CD4-positive, CD25-positive, alpha-beta regulatory T cell (primary cell): ENCODE measurements at regions not wholly inside any gene's neighbourhood (a gene's known extent, or its start where the extent isn't known, plus 50 kb on each side); places are given as distances from the start of the nearest gene placed in this dataset.
"Not testable (repeated sequence)": the region's sequence is repeated elsewhere in the genome, so short reads cannot be mapped to it uniquely, and the experiment has no call there.

ENCODE experiments used
- ATAC-seq, 2 donors: fragments of 150-1000 bp; cut with Tn5 transposase; one replicate each; pipeline ENCODE4 v1.10.0; 2021; ENCODE audit warnings: low read depth in 2 of 2, moderate number of reproducible peaks in 2 of 2, moderate library complexity in 1 of 2
- DNase-seq, 3 donors: peaks; one replicate each; pipeline versions ENCODE4 v3.0.0 to v3.0.0-alpha.2; 2012 to 2022; ENCODE audit warnings: mixed read lengths in 1 of 3
- H3K27ac ChIP-seq: one replicate; pipeline ENCODE4 v1.7.0; 2013; ENCODE audit warnings: mild to moderate bottlenecking, low read length; ENCODE audit not compliant: insufficient read depth, poor library complexity, severe bottlenecking
- H3K27me3 ChIP-seq: one replicate; pipeline ENCODE4 v1.7.0; 2013; ENCODE audit warnings: low read length; ENCODE audit not compliant: control insufficient read depth, insufficient read depth
- H3K36me3 ChIP-seq: one replicate; pipeline ENCODE4 v1.7.0; 2013; ENCODE audit warnings: mild to moderate bottlenecking, low read length, moderate library complexity; ENCODE audit not compliant: control insufficient read depth, insufficient read depth
- H3K4me1 ChIP-seq: 2 replicates; pipeline ENCODE4 v1.7.0; 2013; ENCODE audit warnings: mild to moderate bottlenecking, low read length; ENCODE audit not compliant: insufficient read depth, control insufficient read depth, poor library complexity, severe bottlenecking
- H3K4me3 ChIP-seq: one replicate; pipeline ENCODE4 v1.7.0; 2013; ENCODE audit warnings: low read depth, mild to moderate bottlenecking, low read length, moderate library complexity
- H3K9me3 ChIP-seq, 2 experiments: 1 replicate in 1 of 2; 2 replicates in 1 of 2; pipeline ENCODE4 v1.7.0; 2013; ENCODE audit warnings: low read length in 2 of 2, mild to moderate bottlenecking in 1 of 2, moderate library complexity in 1 of 2; ENCODE audit not compliant: control insufficient read depth in 2 of 2
- H3K27ac Mint-ChIP-seq, 3 donors: one replicate each; pipeline ENCODE4 v1.8.0; 2020 to 2022; ENCODE audit warnings: mild to moderate bottlenecking in 3 of 3, mixed read lengths in 3 of 3, moderate library complexity in 2 of 3
- H3K27me3 Mint-ChIP-seq: one replicate; pipeline ENCODE4 v1.8.0; 2022; ENCODE audit warnings: mild to moderate bottlenecking, mixed read lengths
- H3K36me3 Mint-ChIP-seq: one replicate; pipeline ENCODE4 v1.8.0; 2020; ENCODE audit warnings: mixed read lengths
- H3K4me1 Mint-ChIP-seq, 4 donors: one replicate each; pipeline ENCODE4 v1.8.0; 2020 to 2022; ENCODE audit warnings: mixed read lengths in 4 of 4, mild to moderate bottlenecking in 1 of 4
- H3K4me3 Mint-ChIP-seq, 4 donors: one replicate each; pipeline ENCODE4 v1.8.0; 2020 to 2022; ENCODE audit warnings: mild to moderate bottlenecking in 4 of 4, mixed read lengths in 4 of 4, moderate library complexity in 3 of 4
- H3K9me3 Mint-ChIP-seq, 7 donors: one replicate each; pipeline ENCODE4 v1.8.0; 2020 to 2022; ENCODE audit warnings: mixed read lengths in 7 of 7, mild to moderate bottlenecking in 3 of 7, moderate library complexity in 2 of 7

GRCh38 chr11:49562262-49562661 is 353.9 kb upstream of the FOLH1 start:
- H3K36me3 ChIP-seq, DNase-seq, H3K36me3 Mint-ChIP-seq, H3K4me1 Mint-ChIP-seq, H3K27ac ChIP-seq, H3K27ac Mint-ChIP-seq, H3K4me3 ChIP-seq, ATAC-seq, H3K4me3 Mint-ChIP-seq, H3K9me3 Mint-ChIP-seq, H3K27me3 ChIP-seq, H3K27me3 Mint-ChIP-seq, H3K4me1 ChIP-seq, H3K9me3 ChIP-seq: not testable (repeated sequence)

GRCh38 chr11:49579492-49579891 is 371.1 kb upstream of the FOLH1 start:
- not testable (repeated sequence) for H3K27ac Mint-ChIP-seq, H3K4me3 Mint-ChIP-seq, H3K9me3 Mint-ChIP-seq, H3K27ac ChIP-seq, H3K27me3 ChIP-seq, H3K4me1 Mint-ChIP-seq, DNase-seq, H3K4me1 ChIP-seq, H3K9me3 ChIP-seq, H3K36me3 Mint-ChIP-seq, H3K4me3 ChIP-seq, H3K27me3 Mint-ChIP-seq, ATAC-seq, H3K36me3 ChIP-seq

- H3K4me1 ChIP-seq, H3K36me3 ChIP-seq, H3K4me3 ChIP-seq, DNase-seq, H3K9me3 Mint-ChIP-seq, H3K27me3 ChIP-seq, H3K27me3 Mint-ChIP-seq, ATAC-seq, H3K27ac ChIP-seq, H3K36me3 Mint-ChIP-seq, H3K4me3 Mint-ChIP-seq, H3K27ac Mint-ChIP-seq, H3K9me3 ChIP-seq, H3K4me1 Mint-ChIP-seq: not testable (repeated sequence)
Measured at GRCh38 chr11:49585495-49585894, 366.7 kb upstream of the OR4C13 start.

- not testable (repeated sequence) for H3K4me3 ChIP-seq, H3K36me3 ChIP-seq, H3K4me1 ChIP-seq, H3K27me3 Mint-ChIP-seq, H3K9me3 ChIP-seq, DNase-seq, H3K4me3 Mint-ChIP-seq, ATAC-seq, H3K27ac ChIP-seq, H3K27me3 ChIP-seq, H3K27ac Mint-ChIP-seq, H3K36me3 Mint-ChIP-seq, H3K4me1 Mint-ChIP-seq, H3K9me3 Mint-ChIP-seq
Measured at GRCh38 chr11:49608892-49609291, 343.3 kb upstream of the OR4C13 start.

DNA sequence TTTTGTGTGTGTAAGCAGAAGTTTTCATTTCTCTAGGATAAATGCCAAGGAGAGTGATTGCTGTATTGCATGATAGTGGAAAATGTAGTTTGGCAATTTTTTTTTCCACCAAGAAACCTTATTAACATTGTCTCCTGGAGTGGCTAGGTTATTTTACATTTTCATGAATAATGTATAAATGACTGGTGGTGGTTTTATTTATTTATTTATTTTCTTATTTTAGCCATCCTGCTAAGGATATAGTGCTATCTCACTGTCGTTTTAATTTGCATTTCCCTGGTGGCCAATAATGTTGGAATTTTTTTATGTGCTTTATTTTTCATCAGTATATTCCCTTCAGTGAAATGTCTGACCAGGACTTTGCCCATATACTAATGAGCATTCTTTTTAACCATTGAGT is 328.3 kb upstream of the OR4C13 start:
- peaks cover 1 to 10% (median 4%) of the 10 kb centered on the region in 7 donors for H3K9me3 Mint-ChIP-seq
- not testable (repeated sequence) for H3K36me3 Mint-ChIP-seq, ATAC-seq, DNase-seq, H3K27ac Mint-ChIP-seq, H3K27me3 Mint-ChIP-seq, H3K9me3 ChIP-seq, H3K27ac ChIP-seq, H3K27me3 ChIP-seq, H3K4me3 Mint-ChIP-seq, H3K4me1 Mint-ChIP-seq, H3K4me3 ChIP-seq, H3K36me3 ChIP-seq, H3K4me1 ChIP-seq

DNA sequence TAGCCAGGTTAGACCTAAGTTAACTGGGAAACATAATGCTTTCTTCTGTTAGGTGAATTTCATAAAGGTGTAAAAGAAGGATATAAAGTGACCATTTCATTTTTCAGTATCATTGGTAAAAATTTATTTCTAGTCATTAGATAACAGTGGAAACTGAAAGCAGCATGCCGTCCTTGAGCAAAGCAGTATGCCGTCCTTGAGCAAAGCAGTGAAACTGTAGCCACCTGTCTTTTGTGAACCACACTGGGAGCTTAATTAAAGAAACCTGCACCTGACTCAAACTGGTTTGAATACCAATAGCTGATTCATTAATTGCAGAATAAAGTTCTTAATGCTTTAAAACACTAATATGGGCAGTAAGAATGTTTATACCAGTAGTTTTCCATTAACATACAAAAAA is 281.5 kb upstream of the OR4C13 start:
- not testable (repeated sequence) for H3K27me3 ChIP-seq, H3K27me3 Mint-ChIP-seq, H3K27ac Mint-ChIP-seq, H3K36me3 ChIP-seq, H3K36me3 Mint-ChIP-seq, DNase-seq, H3K4me1 ChIP-seq, H3K4me3 ChIP-seq, ATAC-seq, H3K27ac ChIP-seq, H3K4me1 Mint-ChIP-seq, H3K4me3 Mint-ChIP-seq, H3K9me3 ChIP-seq
- H3K9me3 Mint-ChIP-seq: peaks cover 0 to 14% (median 6%) of the 10 kb centered on the region in 7 donors

- H3K27me3 ChIP-seq, H3K9me3 ChIP-seq, H3K36me3 ChIP-seq, H3K4me1 ChIP-seq, H3K36me3 Mint-ChIP-seq, H3K27ac Mint-ChIP-seq, H3K27ac ChIP-seq, H3K4me3 Mint-ChIP-seq, ATAC-seq, H3K4me3 ChIP-seq, H3K4me1 Mint-ChIP-seq, DNase-seq, H3K27me3 Mint-ChIP-seq: not testable (repeated sequence)
- H3K9me3 Mint-ChIP-seq: peaks cover 0 to 23% (median 4%) of the 10 kb centered on the region in 7 donors
Measured at GRCh38 chr11:49702121-49702520, 250.1 kb upstream of the OR4C13 start.

DNA sequence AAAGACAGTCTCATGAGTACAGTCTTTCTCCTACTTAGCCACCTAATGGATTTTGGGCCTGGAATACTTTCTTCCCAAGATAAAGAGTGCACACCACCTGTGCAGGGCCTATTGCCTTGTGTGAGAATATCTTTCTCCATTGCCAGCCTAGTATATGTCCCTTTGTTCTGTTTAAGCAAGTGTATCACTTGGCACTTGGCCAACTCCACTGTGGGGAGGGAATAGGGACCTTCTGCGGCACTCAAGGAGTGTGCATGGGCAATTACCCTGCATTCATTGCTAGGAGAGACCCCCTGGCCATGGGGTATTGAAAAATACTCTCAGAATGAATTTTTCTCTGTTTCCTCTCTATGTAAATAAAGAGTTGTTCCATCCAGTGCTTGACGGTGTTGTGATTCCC is 201.7 kb upstream of the OR4C13 start:
- H3K4me1 ChIP-seq, H3K27ac Mint-ChIP-seq, H3K27me3 ChIP-seq, H3K4me3 Mint-ChIP-seq, H3K36me3 ChIP-seq, H3K27ac ChIP-seq, H3K9me3 ChIP-seq, H3K36me3 Mint-ChIP-seq, H3K4me1 Mint-ChIP-seq, H3K4me3 ChIP-seq, ATAC-seq, DNase-seq, H3K27me3 Mint-ChIP-seq: not testable (repeated sequence)
- peaks cover 0 to 12% (median 9%) of the 10 kb centered on the region in 7 donors for H3K9me3 Mint-ChIP-seq
